ENCODE measurements at regions not wholly inside any gene's neighbourhood (a gene's known extent, or its start where the extent isn't known, plus 50 kb on each side); places are given as distances from the start of the nearest gene placed in this dataset.

- TF ChIP-seq FOXM1 (IDR thresholded peaks at IDR 0.05; ENCODE audit: borderline replicate concordance, low read depth) (no peak), REST (IDR thresholded peaks at IDR 0.05; ENCODE audit: low read depth) (no peak), TAF1 (IDR thresholded peaks at IDR 0.05; ENCODE audit: low read depth) (no peak), TEAD4 (IDR thresholded peaks at IDR 0.05) (no peak), EP300 (IDR thresholded peaks at IDR 0.05; ENCODE audit: borderline replicate concordance) (no peak), RAD21 (IDR thresholded peaks at IDR 0.05; ENCODE audit: low read depth) (no peak), ZBTB7A (IDR thresholded peaks at IDR 0.05; ENCODE audit: low read depth) (no peak), EGR1 (IDR thresholded peaks at IDR 0.05) (no peak), NFIC (IDR thresholded peaks at IDR 0.05) (no peak), USF1 (IDR thresholded peaks at IDR 0.05) (no peak), YY1 (IDR thresholded peaks at IDR 0.05; ENCODE audit: low read depth) (no peak), CEBPB (IDR thresholded peaks at IDR 0.05) (no peak), CREB1 (IDR thresholded peaks at IDR 0.05; ENCODE audit: low read depth) (no peak), MAX (IDR thresholded peaks at IDR 0.05) (no peak), TCF12 (IDR thresholded peaks at IDR 0.05; ENCODE audit: low read depth) (no peak)
These were observed 493.8 kb upstream of the NECTIN3 start for GRCh38 chr3:110577854-110578253.

GRCh38 chr3:110579840-110580550 lies 491.6 kb upstream of the NECTIN3 start:
- no peak for TF ChIP-seq RAD21 (IDR thresholded peaks at IDR 0.05; ENCODE audit: low read depth)
- no peak for TF ChIP-seq CEBPB (IDR thresholded peaks at IDR 0.05)
- TF ChIP-seq TCF12 (IDR thresholded peaks at IDR 0.05; ENCODE audit: low read depth) = no peak

- TF ChIP-seq RAD21 (IDR thresholded peaks at IDR 0.05; ENCODE audit: low read depth) = no peak
- TF ChIP-seq ZBTB7A (IDR thresholded peaks at IDR 0.05; ENCODE audit: low read depth) = no peak
- TF ChIP-seq YY1 (IDR thresholded peaks at IDR 0.05; ENCODE audit: low read depth) = no peak
- no peak for TF ChIP-seq MAX (IDR thresholded peaks at IDR 0.05)
- TF ChIP-seq CREB1 (IDR thresholded peaks at IDR 0.05; ENCODE audit: low read depth) = no peak
- TF ChIP-seq TAF1 (IDR thresholded peaks at IDR 0.05; ENCODE audit: low read depth) = no peak
- TF ChIP-seq TEAD4 (IDR thresholded peaks at IDR 0.05) = no peak
- no peak for TF ChIP-seq EP300 (IDR thresholded peaks at IDR 0.05; ENCODE audit: borderline replicate concordance)
- TF ChIP-seq USF1 (IDR thresholded peaks at IDR 0.05) = no peak
- TF ChIP-seq NFIC (IDR thresholded peaks at IDR 0.05) = no peak
- no peak for TF ChIP-seq FOXM1 (IDR thresholded peaks at IDR 0.05; ENCODE audit: borderline replicate concordance, low read depth)
- TF ChIP-seq EGR1 (IDR thresholded peaks at IDR 0.05) = no peak
- no peak for TF ChIP-seq TCF12 (IDR thresholded peaks at IDR 0.05; ENCODE audit: low read depth)
- no peak for TF ChIP-seq CEBPB (IDR thresholded peaks at IDR 0.05)
- no peak for TF ChIP-seq REST (IDR thresholded peaks at IDR 0.05; ENCODE audit: low read depth)
These were observed 488.2 kb upstream of the NECTIN3 start for GRCh38 chr3:110583373-110583935.

- TF ChIP-seq EP300 (IDR thresholded peaks at IDR 0.05; ENCODE audit: borderline replicate concordance) (no peak), USF1 (IDR thresholded peaks at IDR 0.05) (no peak), TCF12 (IDR thresholded peaks at IDR 0.05; ENCODE audit: low read depth) (no peak), EGR1 (IDR thresholded peaks at IDR 0.05) (no peak), RAD21 (IDR thresholded peaks at IDR 0.05; ENCODE audit: low read depth) (no peak), MAX (IDR thresholded peaks at IDR 0.05) (no peak), CEBPB (IDR thresholded peaks at IDR 0.05) (no peak), TAF1 (IDR thresholded peaks at IDR 0.05; ENCODE audit: low read depth) (no peak)
These were observed 482.7 kb upstream of the NECTIN3 start for GRCh38 chr3:110588906-110589305.

- TF ChIP-seq RAD21 (IDR thresholded peaks at IDR 0.05; ENCODE audit: low read depth) = no peak
- no peak for TF ChIP-seq CREB1 (IDR thresholded peaks at IDR 0.05; ENCODE audit: low read depth)
- no peak for TF ChIP-seq YY1 (IDR thresholded peaks at IDR 0.05; ENCODE audit: low read depth)
- no peak for TF ChIP-seq MAX (IDR thresholded peaks at IDR 0.05)
These were observed 482.3 kb upstream of the NECTIN3 start for GRCh38 chr3:110589341-110589740.

All from Ishikawa (cell line).